Endothelial cell of umbilical vein (primary cell): ENCODE measurements at regions not wholly inside any gene's neighbourhood (a gene's known extent, or its start where the extent isn't known, plus 50 kb on each side); places are given as distances from the start of the nearest gene placed in this dataset.

Source experiments
- EZH2 ChIP-seq: IDR thresholded peaks from 2 replicates; pipeline ENCODE4 v1.6.1; 2012; ENCODE audit warnings: borderline replicate concordance, low read depth, mild to moderate bottlenecking, moderate library complexity, low read length, inconsistent platforms; ENCODE audit not compliant: severe bottlenecking
- GATA2 ChIP-seq: IDR thresholded peaks from 2 replicates; pipeline ENCODE4 v1.7.0; 2011; ENCODE audit warnings: low read depth, mild to moderate bottlenecking, moderate library complexity, mixed read lengths, low read length; ENCODE audit not compliant: insufficient read length, insufficient read depth
- MYC ChIP-seq: IDR thresholded peaks from one replicate; pipeline ENCODE4 v1.6.1; 2011; ENCODE audit warnings: mild to moderate bottlenecking, low read depth, low read length
- POLR2AphosphoS5 ChIP-seq: IDR thresholded peaks from 2 replicates; pipeline ENCODE4 v1.6.1; 2012; ENCODE audit warnings: low read depth, mild to moderate bottlenecking, control low read depth, low read length, moderate library complexity; ENCODE audit not compliant: insufficient read depth
- TF ChIP-seq, protein P1 (sequence below), 2 donors: IDR thresholded peaks; 1 replicate in 1 of 2; 2 replicates in 1 of 2; pipeline ENCODE4 v1.5.1; 2011; ENCODE audit warnings: low read length in 2 of 2, mild to moderate bottlenecking in 2 of 2, moderate library complexity in 2 of 2, control low read depth in 1 of 2, inconsistent platforms in 1 of 2, low read depth in 1 of 2; ENCODE audit not compliant: insufficient read depth in 1 of 2; ENCODE audit errors: extremely low read depth in 1 of 2

DNA sequence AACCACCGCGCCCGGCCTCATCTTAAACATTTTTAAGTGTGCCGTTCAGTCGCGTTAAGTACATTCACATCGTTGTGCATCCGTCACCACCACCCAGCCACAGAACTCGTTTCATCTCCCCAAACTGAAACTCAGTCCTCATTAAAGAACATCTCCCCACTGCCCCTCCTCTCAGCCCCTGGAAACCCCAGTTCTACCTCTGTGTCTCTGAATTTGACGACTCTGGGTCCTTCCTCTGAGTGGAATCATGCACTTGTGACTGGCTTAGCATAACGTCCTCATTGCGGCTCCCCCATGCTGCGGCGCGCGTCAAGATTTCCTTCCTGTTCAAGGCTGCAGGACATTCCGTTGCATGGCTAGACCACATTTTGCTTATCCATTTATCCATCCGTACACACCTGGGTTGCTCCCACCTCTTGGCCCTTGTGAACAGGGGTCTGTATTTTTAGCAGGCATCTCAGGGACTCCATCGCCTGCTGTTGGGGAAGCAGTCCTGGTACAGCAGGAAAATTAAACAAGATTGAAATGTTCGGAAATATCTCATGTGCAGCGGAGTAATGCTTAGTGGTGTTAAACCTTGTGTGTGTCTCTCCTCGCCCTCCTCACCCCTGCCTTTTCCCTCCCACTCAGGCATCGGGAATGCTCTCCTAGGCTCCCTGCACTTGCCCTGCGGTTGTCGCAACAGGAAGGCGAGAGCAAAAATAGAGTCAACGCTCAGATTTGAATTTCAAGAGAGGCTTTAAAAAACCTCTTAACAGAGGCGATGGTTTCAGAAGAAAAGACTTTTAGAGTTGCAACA is 127.9 kb downstream of the PXDC1 start:
- no peak for TF ChIP-seq POLR2AphosphoS5
- TF ChIP-seq, protein P1, sequence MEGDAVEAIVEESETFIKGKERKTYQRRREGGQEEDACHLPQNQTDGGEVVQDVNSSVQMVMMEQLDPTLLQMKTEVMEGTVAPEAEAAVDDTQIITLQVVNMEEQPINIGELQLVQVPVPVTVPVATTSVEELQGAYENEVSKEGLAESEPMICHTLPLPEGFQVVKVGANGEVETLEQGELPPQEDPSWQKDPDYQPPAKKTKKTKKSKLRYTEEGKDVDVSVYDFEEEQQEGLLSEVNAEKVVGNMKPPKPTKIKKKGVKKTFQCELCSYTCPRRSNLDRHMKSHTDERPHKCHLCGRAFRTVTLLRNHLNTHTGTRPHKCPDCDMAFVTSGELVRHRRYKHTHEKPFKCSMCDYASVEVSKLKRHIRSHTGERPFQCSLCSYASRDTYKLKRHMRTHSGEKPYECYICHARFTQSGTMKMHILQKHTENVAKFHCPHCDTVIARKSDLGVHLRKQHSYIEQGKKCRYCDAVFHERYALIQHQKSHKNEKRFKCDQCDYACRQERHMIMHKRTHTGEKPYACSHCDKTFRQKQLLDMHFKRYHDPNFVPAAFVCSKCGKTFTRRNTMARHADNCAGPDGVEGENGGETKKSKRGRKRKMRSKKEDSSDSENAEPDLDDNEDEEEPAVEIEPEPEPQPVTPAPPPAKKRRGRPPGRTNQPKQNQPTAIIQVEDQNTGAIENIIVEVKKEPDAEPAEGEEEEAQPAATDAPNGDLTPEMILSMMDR (IDR thresholded peaks at IDR 0.05; ENCODE audit: extremely low read depth in 1 of 2, insufficient read depth in 1 of 2, low read depth in 1 of 2, low read length in 2 of 2): no peak
- no peak for TF ChIP-seq GATA2
- TF ChIP-seq MYC: no peak
- no peak for TF ChIP-seq EZH2
